ENCODE measurements at regions not wholly inside any gene's neighbourhood (a gene's known extent, or its start where the extent isn't known, plus 50 kb on each side); places are given as distances from the start of the nearest gene placed in this dataset.

GRCh38 chr6:7042056-7042653 is 65.6 kb upstream of the RREB1 start:
- Histone ChIP-seq H3K36me3 (ENCODE audit: insufficient read depth, low read length) (no peaks in the 10 kb centered on the region), H3K27me3 (ENCODE audit: insufficient read depth, low read length, poor library complexity, severe bottlenecking) (no peaks in the 10 kb centered on the region), H3K9me3 (ENCODE audit: low read length) (no peaks in the 10 kb centered on the region), H3K4me3 (ENCODE audit: low read length) (no peak overlapping the region), H3K4me1 (ENCODE audit: insufficient read depth, low read length) (peaks cover 7% of the 10 kb centered on the region), H3K27ac (ENCODE audit: low read depth, low read length) (peak overlapping the region; percentile 34)
- Mint-ChIP-seq H3K4me3 (no peak overlapping the region), H3K9me3 (no peaks in the 10 kb centered on the region), H3K27ac (no peak overlapping the region), H3K4me1 (peaks cover 2 to 13% (median 5%) of the 10 kb centered on the region in 3 donors), H3K27me3 (no peaks in the 10 kb centered on the region), H3K36me3 (no peaks in the 10 kb centered on the region)
- ChIA-PET CTCF (interaction anchor here (1.3 kb wide), 1 partner anchor 10 kb away, joined by 3 read pairs; no protein-coding TSS in a partner anchor), POLR2A (no interaction called here)
- DNase-seq, result no peak

DNA sequence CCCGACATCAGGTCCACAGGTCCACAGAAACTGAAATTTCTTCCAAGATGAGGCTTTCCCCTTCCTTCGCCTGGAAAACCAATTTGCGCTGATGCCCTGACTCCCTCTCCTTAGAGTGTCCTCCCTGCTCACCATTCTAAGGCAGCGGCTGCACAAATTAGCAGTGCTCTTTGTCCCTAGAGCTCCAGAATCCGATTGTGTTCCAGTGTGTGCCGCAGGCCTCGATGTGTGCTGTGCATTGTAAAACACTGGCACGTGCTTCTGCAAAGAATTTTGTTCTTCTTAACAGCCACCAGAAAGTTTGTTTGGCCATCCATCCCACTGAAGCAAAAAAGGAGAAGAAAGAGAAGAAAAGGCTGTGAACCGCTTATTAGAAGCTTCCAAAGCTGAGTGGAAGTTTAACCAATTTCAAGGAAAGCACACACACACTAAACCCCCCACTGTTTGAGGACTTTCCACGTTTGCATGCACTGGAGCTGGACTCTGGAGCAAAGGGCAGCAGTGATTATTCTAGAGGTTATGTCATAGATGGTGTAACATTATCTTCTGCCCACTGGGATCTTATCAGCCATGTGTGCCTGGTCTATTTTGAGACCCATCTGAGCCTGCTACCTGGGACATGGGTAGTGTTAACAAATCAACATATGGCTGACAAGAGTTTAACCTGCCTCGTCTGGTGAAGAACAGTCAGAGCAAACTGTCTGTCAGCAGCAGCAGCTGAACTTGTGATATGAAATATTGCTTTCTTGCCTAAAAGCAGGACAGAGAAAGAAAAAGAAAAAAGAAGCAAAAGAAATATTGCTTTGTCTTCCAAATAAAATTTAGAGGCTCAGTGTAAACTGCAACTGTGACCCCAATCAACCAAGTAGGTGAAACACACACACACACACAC is 64.9 kb upstream of the RREB1 start:
- Mint-ChIP-seq H3K4me3 (no peak overlapping the region), H3K36me3 (no peaks in the 10 kb centered on the region), H3K27me3 (no peaks in the 10 kb centered on the region), H3K4me1 (peaks cover 2 to 13% (median 5%) of the 10 kb centered on the region in 3 donors), H3K27ac (peak overlapping the region in 1 of 8 donors; percentile 89), H3K9me3 (no peaks in the 10 kb centered on the region)
- Histone ChIP-seq H3K4me1 (ENCODE audit: insufficient read depth, low read length) (peaks cover 7% of the 10 kb centered on the region), H3K9me3 (ENCODE audit: low read length) (no peaks in the 10 kb centered on the region), H3K27me3 (ENCODE audit: insufficient read depth, low read length, poor library complexity, severe bottlenecking) (no peaks in the 10 kb centered on the region), H3K27ac (ENCODE audit: low read depth, low read length) (peak overlapping the region; percentile 34), H3K36me3 (ENCODE audit: insufficient read depth, low read length) (no peaks in the 10 kb centered on the region), H3K4me3 (ENCODE audit: low read length) (no peak overlapping the region)
- POLR2A ChIA-PET, result no interaction called here
- no peak for DNase-seq
- CTCF ChIA-PET, result no interaction called here

DNA sequence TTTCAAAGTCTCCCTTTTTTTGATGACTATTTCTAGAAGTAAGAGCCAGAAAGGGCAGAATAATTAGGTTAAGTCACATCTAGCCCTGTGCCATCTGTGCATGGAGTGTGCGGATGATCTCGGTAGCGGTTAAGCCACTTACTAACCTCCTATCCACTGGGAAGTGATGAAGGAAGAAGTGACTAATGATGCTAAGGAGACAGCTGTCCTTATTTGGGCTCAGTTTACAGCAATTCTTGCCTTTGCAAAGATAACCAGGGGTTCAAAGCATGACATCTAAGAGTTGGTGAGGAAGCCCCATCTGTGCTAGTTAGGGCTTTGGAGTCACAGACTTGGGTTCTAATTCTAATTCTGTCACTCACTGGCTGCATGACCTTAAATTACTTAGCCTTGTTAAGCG is 62.4 kb upstream of the RREB1 start:
- ChIA-PET CTCF (interaction anchor here (0.6 kb wide), 1 partner anchor 52 kb away, joined by 3 read pairs; no protein-coding TSS in a partner anchor), POLR2A (no interaction called here)
- H3K36me3 Mint-ChIP-seq, result no peaks in the 10 kb centered on the region
- H3K9me3 Mint-ChIP-seq, result no peaks in the 10 kb centered on the region
- H3K36me3 ChIP-seq (ENCODE audit: insufficient read depth, low read length), result no peaks in the 10 kb centered on the region
- H3K27ac Mint-ChIP-seq, result no peak overlapping the region
- H3K9me3 ChIP-seq (ENCODE audit: low read length), result no peaks in the 10 kb centered on the region
- H3K27ac ChIP-seq (ENCODE audit: low read depth, low read length), result no peak overlapping the region
- peaks cover 2 to 13% (median 5%) of the 10 kb centered on the region in 3 donors for H3K4me1 Mint-ChIP-seq
- H3K4me3 ChIP-seq (ENCODE audit: low read length), result no peak overlapping the region
- no peak for DNase-seq
- H3K4me3 Mint-ChIP-seq, result no peak overlapping the region
- no peaks in the 10 kb centered on the region for H3K27me3 Mint-ChIP-seq
- H3K27me3 ChIP-seq (ENCODE audit: insufficient read depth, low read length, poor library complexity, severe bottlenecking), result no peaks in the 10 kb centered on the region
- H3K4me1 ChIP-seq (ENCODE audit: insufficient read depth, low read length), result peaks cover 7% of the 10 kb centered on the region

DNA sequence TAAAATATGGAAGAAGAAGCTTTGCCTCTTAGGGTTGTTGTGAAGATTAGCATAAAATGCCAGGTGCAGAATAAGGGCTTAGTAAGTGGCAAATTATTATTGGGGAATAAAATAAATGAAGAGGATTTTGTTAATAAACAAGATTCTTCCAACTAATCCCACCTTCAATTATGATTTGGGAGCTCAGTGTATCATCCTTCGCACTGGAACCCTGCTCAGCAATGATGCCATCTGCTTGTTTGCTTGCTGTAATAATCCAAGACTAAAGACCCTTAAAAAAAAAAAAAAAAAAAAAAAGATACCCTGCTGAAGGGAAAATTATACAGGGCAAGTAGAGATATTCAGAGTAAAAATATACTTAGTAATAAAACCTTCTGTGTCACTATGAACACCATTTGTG is 62.0 kb upstream of the RREB1 start:
- H3K27me3 Mint-ChIP-seq, result peaks cover 0 to 2% of the 10 kb centered on the region in 2 donors
- H3K9me3 Mint-ChIP-seq, result no peaks in the 10 kb centered on the region
- POLR2A ChIA-PET, result no interaction called here
- no peak overlapping the region for H3K4me3 ChIP-seq (ENCODE audit: low read length)
- H3K27me3 ChIP-seq (ENCODE audit: insufficient read depth, low read length, poor library complexity, severe bottlenecking), result no peaks in the 10 kb centered on the region
- CTCF ChIA-PET, result no interaction called here
- no peak overlapping the region for H3K27ac Mint-ChIP-seq
- H3K36me3 ChIP-seq (ENCODE audit: insufficient read depth, low read length), result no peaks in the 10 kb centered on the region
- no peaks in the 10 kb centered on the region for H3K36me3 Mint-ChIP-seq
- peaks cover 7% of the 10 kb centered on the region for H3K4me1 ChIP-seq (ENCODE audit: insufficient read depth, low read length)
- no peak overlapping the region for H3K27ac ChIP-seq (ENCODE audit: low read depth, low read length)
- no peak overlapping the region for H3K4me3 Mint-ChIP-seq
- DNase-seq, result no peak
- H3K9me3 ChIP-seq (ENCODE audit: low read length), result no peaks in the 10 kb centered on the region
- peaks cover 4 to 16% (median 5%) of the 10 kb centered on the region in 3 donors for H3K4me1 Mint-ChIP-seq

DNA sequence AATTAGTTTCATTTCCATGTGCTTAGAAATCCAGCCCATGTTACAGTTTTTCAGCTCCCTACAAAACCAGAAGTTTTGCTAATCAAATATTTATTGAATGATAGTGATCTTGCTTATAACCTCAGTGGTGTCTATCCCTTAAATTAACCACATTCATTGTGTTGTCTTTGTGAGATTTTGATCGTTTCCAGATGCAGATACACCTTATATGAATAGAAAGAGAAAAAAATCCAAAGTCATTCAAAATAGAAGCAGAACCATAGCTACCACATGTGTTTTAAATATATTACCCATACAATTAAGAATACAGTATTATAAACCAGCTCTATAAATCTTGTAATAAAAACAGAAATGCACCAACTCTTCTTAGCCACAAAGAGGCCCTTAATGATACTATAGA is 60.6 kb upstream of the RREB1 start:
- no peak overlapping the region for H3K27ac ChIP-seq (ENCODE audit: low read depth, low read length)
- Mint-ChIP-seq H3K27me3 (peaks cover 0 to 3% of the 10 kb centered on the region in 2 donors), H3K9me3 (no peaks in the 10 kb centered on the region), H3K4me1 (peaks cover 0 to 7% (median 3%) of the 10 kb centered on the region in 3 donors), H3K4me3 (peak overlapping the region in 1 of 7 donors; percentile 1), H3K36me3 (no peaks in the 10 kb centered on the region), H3K27ac (no peak overlapping the region)
- CTCF ChIA-PET, result interaction anchor here (0.9 kb wide), 1 partner anchor 8 kb away, joined by 3 read pairs; no protein-coding TSS in a partner anchor
- no peak for DNase-seq
- no peaks in the 10 kb centered on the region for H3K36me3 ChIP-seq (ENCODE audit: insufficient read depth, low read length)
- H3K9me3 ChIP-seq (ENCODE audit: low read length), result no peaks in the 10 kb centered on the region
- peaks cover 9% of the 10 kb centered on the region for H3K4me1 ChIP-seq (ENCODE audit: insufficient read depth, low read length)
- H3K27me3 ChIP-seq (ENCODE audit: insufficient read depth, low read length, poor library complexity, severe bottlenecking), result no peaks in the 10 kb centered on the region
- POLR2A ChIA-PET, result no interaction called here
- H3K4me3 ChIP-seq (ENCODE audit: low read length), result no peak overlapping the region

- peaks cover 3 to 8% (median 4%) of the 10 kb centered on the region in 3 donors for H3K4me1 Mint-ChIP-seq
- no peaks in the 10 kb centered on the region for H3K9me3 Mint-ChIP-seq
- no peaks in the 10 kb centered on the region for H3K9me3 ChIP-seq (ENCODE audit: low read length)
- H3K27me3 ChIP-seq (ENCODE audit: insufficient read depth, low read length, poor library complexity, severe bottlenecking), result no peaks in the 10 kb centered on the region
- ChIA-PET CTCF (interaction anchor here (0.9 kb wide), 1 partner anchor 9 kb away, joined by 3 read pairs; no protein-coding TSS in a partner anchor), POLR2A (interaction anchor here (0.6 kb wide), 1 partner anchor 38 kb away, joined by 3 read pairs; no protein-coding TSS in a partner anchor)
- H3K36me3 Mint-ChIP-seq, result no peaks in the 10 kb centered on the region
- H3K4me3 Mint-ChIP-seq, result no peak overlapping the region
- no peaks in the 10 kb centered on the region for H3K36me3 ChIP-seq (ENCODE audit: insufficient read depth, low read length)
- H3K27ac Mint-ChIP-seq, result no peak overlapping the region
- H3K27ac ChIP-seq (ENCODE audit: low read depth, low read length), result peak overlapping the region; percentile 12
- no peak overlapping the region for H3K4me3 ChIP-seq (ENCODE audit: low read length)
- peaks cover 0 to 3% of the 10 kb centered on the region in 2 donors for H3K27me3 Mint-ChIP-seq
- peaks cover 5% of the 10 kb centered on the region for H3K4me1 ChIP-seq (ENCODE audit: insufficient read depth, low read length)
- no peak for DNase-seq
These were observed 59.8 kb upstream of the RREB1 start for GRCh38 chr6:7047966-7048365.

GRCh38 chr6:7048894-7049293 is 58.9 kb upstream of the RREB1 start:
- POLR2A ChIA-PET, result no interaction called here
- CTCF ChIA-PET, result no interaction called here
- Mint-ChIP-seq H3K9me3 (no peaks in the 10 kb centered on the region), H3K4me3 (no peak overlapping the region), H3K27ac (no peak overlapping the region), H3K36me3 (no peaks in the 10 kb centered on the region), H3K27me3 (peaks cover 0 to 3% of the 10 kb centered on the region in 2 donors), H3K4me1 (peaks cover 3 to 10% (median 5%) of the 10 kb centered on the region in 3 donors)
- Histone ChIP-seq H3K27ac (ENCODE audit: low read depth, low read length) (no peak overlapping the region), H3K36me3 (ENCODE audit: insufficient read depth, low read length) (no peaks in the 10 kb centered on the region), H3K9me3 (ENCODE audit: low read length) (no peaks in the 10 kb centered on the region), H3K27me3 (ENCODE audit: insufficient read depth, low read length, poor library complexity, severe bottlenecking) (no peaks in the 10 kb centered on the region), H3K4me3 (ENCODE audit: low read length) (no peak overlapping the region), H3K4me1 (ENCODE audit: insufficient read depth, low read length) (peaks cover 5% of the 10 kb centered on the region)
- DNase-seq, result no peak

GRCh38 chr6:7050004-7050403 is 57.8 kb upstream of the RREB1 start:
- Mint-ChIP-seq H3K36me3 (no peaks in the 10 kb centered on the region), H3K27me3 (peaks cover 0 to 3% of the 10 kb centered on the region in 2 donors), H3K4me3 (peak overlapping the region; percentile 41 to 83 (median 61)), H3K27ac (no peak overlapping the region), H3K9me3 (no peaks in the 10 kb centered on the region), H3K4me1 (peaks cover 3 to 10% (median 5%) of the 10 kb centered on the region in 3 donors)
- DNase-seq, result no peak
- ChIA-PET POLR2A (no interaction called here), CTCF (no interaction called here)
- H3K27me3 ChIP-seq (ENCODE audit: insufficient read depth, low read length, poor library complexity, severe bottlenecking), result no peaks in the 10 kb centered on the region
- no peaks in the 10 kb centered on the region for H3K9me3 ChIP-seq (ENCODE audit: low read length)
- peaks cover 5% of the 10 kb centered on the region for H3K4me1 ChIP-seq (ENCODE audit: insufficient read depth, low read length)
- H3K27ac ChIP-seq (ENCODE audit: low read depth, low read length), result no peak overlapping the region
- no peak overlapping the region for H3K4me3 ChIP-seq (ENCODE audit: low read length)
- H3K36me3 ChIP-seq (ENCODE audit: insufficient read depth, low read length), result no peaks in the 10 kb centered on the region

Data from CD8-positive, alpha-beta memory T cell (primary cell).